HG03432 (cell line): ENCODE measurements at regions not wholly inside any gene's neighbourhood (a gene's known extent, or its start where the extent isn't known, plus 50 kb on each side); places are given as distances from the start of the nearest gene placed in this dataset.
"Not testable (repeated sequence)": the region's sequence is repeated elsewhere in the genome, so short reads cannot be mapped to it uniquely, and the experiment has no call there.

Source experiments
- ATAC-seq: cut with Tn5 transposase; IDR thresholded peaks from one replicate; pipeline ENCODE4 v1.9.1; 2021; ENCODE audit warnings: mild to moderate bottlenecking, moderate library complexity; ENCODE audit not compliant: unreplicated experiment

- ATAC-seq = no peak
Observed at GRCh38 chr9:115847216-115847615, 306.4 kb upstream of the PAPPA start.

GRCh38 chr9:115849679-115850412, 303.7 kb upstream of the PAPPA start:
- ATAC-seq = peak; percentile 56

GRCh38 chr9:115850548-115851304, 302.9 kb upstream of the PAPPA start:
- no peak for ATAC-seq

GRCh38 chr9:115855458-115856133, 298.0 kb upstream of the PAPPA start:
- ATAC-seq = no peak

GRCh38 chr9:115858421-115858820, 295.2 kb upstream of the PAPPA start:
- not testable (repeated sequence) for ATAC-seq

- no peak for ATAC-seq
Observed at GRCh38 chr9:115862021-115862420, 291.6 kb upstream of the PAPPA start.

GRCh38 chr9:115864581-115864980, 289.0 kb upstream of the PAPPA start:
- no peak for ATAC-seq

GRCh38 chr9:115867326-115867725, 286.3 kb upstream of the PAPPA start:
- ATAC-seq = no peak

- ATAC-seq = no peak
Observed at GRCh38 chr9:115877852-115878438, 275.6 kb upstream of the PAPPA start.

- ATAC-seq = no peak
Observed at GRCh38 chr9:115879451-115879850, 274.1 kb upstream of the PAPPA start.

GRCh38 chr9:115880221-115880885, 273.2 kb upstream of the PAPPA start:
- ATAC-seq = no peak

- ATAC-seq = no peak
Observed at GRCh38 chr9:115882911-115883310, 270.7 kb upstream of the PAPPA start.

- no peak for ATAC-seq
Observed at GRCh38 chr9:115883467-115884329, 269.9 kb upstream of the PAPPA start.

GRCh38 chr9:115884846-115885245, 268.7 kb upstream of the PAPPA start:
- ATAC-seq = no peak

- ATAC-seq = no peak
Observed at GRCh38 chr9:115888131-115888530, 265.5 kb upstream of the PAPPA start.

GRCh38 chr9:115891929-115892328, 261.7 kb upstream of the PAPPA start:
- ATAC-seq = no peak

GRCh38 chr9:115898478-115898877, 255.1 kb upstream of the PAPPA start:
- not testable (repeated sequence) for ATAC-seq

GRCh38 chr9:115900698-115901097, 252.9 kb upstream of the PAPPA start:
- no peak for ATAC-seq

GRCh38 chr9:115910959-115911358, 242.6 kb upstream of the PAPPA start:
- no peak for ATAC-seq

- ATAC-seq = no peak
Observed at GRCh38 chr9:115912086-115912485, 241.5 kb upstream of the PAPPA start.
